ENCODE measurements at regions not wholly inside any gene's neighbourhood (a gene's known extent, or its start where the extent isn't known, plus 50 kb on each side); places are given as distances from the start of the nearest gene placed in this dataset.

DNA sequence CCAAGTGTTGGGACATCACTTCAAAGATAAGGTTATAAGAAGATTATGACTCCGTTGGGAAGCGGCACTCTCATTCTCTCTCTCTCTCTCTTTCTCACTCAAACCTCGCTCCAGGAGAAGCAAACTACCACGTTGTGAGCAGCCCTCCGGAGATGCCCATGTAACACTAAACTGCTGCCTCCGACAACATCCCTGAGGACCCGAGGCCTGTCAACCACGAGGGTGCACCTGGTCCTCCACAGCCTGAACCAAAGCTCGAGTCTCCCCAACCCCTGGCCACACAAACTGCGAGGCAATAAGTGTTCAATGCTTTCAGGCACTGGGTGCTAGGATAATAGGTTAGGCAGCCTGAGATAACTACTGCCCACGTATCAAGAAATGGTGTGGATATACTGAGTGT, 654.5 kb upstream of the ID2 start:
- no peaks in the 10 kb centered on the region for H3K27me3 ChIP-seq (ENCODE audit: control insufficient read depth in 4 of 4, insufficient read depth in 4 of 4, low read length in 3 of 4)
- H3K4me1 ChIP-seq (ENCODE audit: control insufficient read depth in 4 of 4, insufficient read depth in 4 of 4, low read length in 3 of 4), result no peaks in the 10 kb centered on the region
- H3K27ac ChIP-seq (ENCODE audit: low read depth in 1 of 2, low read length in 2 of 2), result no peak overlapping the region
- TF ChIP-seq FOXA1 (IDR thresholded peaks at IDR 0.05), result no peak
- TF ChIP-seq, protein P1, sequence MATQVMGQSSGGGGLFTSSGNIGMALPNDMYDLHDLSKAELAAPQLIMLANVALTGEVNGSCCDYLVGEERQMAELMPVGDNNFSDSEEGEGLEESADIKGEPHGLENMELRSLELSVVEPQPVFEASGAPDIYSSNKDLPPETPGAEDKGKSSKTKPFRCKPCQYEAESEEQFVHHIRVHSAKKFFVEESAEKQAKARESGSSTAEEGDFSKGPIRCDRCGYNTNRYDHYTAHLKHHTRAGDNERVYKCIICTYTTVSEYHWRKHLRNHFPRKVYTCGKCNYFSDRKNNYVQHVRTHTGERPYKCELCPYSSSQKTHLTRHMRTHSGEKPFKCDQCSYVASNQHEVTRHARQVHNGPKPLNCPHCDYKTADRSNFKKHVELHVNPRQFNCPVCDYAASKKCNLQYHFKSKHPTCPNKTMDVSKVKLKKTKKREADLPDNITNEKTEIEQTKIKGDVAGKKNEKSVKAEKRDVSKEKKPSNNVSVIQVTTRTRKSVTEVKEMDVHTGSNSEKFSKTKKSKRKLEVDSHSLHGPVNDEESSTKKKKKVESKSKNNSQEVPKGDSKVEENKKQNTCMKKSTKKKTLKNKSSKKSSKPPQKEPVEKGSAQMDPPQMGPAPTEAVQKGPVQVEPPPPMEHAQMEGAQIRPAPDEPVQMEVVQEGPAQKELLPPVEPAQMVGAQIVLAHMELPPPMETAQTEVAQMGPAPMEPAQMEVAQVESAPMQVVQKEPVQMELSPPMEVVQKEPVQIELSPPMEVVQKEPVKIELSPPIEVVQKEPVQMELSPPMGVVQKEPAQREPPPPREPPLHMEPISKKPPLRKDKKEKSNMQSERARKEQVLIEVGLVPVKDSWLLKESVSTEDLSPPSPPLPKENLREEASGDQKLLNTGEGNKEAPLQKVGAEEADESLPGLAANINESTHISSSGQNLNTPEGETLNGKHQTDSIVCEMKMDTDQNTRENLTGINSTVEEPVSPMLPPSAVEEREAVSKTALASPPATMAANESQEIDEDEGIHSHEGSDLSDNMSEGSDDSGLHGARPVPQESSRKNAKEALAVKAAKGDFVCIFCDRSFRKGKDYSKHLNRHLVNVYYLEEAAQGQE (IDR thresholded peaks at IDR 0.05), result no peak
- no peak for TF ChIP-seq HNF4G (IDR thresholded peaks at IDR 0.05)
- no peak for TF ChIP-seq TAF1 (conservative IDR thresholded peaks at IDR 0.05)
- TF ChIP-seq RAD21 (IDR thresholded peaks at IDR 0.05), result no peak
- TF ChIP-seq NR2F2 (IDR thresholded peaks at IDR 0.05), result no peak
- no peak for TF ChIP-seq HNF4A (conservative IDR thresholded peaks at IDR 0.05)
- TF ChIP-seq, protein P2, sequence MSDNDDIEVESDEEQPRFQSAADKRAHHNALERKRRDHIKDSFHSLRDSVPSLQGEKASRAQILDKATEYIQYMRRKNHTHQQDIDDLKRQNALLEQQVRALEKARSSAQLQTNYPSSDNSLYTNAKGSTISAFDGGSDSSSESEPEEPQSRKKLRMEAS (IDR thresholded peaks at IDR 0.05), result no peak
- DNase-seq (ENCODE audit: low spot score), result no peak
- H3K36me3 ChIP-seq (ENCODE audit: control insufficient read depth in 4 of 4, insufficient read depth in 3 of 4, low read depth in 1 of 4, low read length in 3 of 4), result no peaks in the 10 kb centered on the region
- WGBS, result 93% methylated on average over 11 of the region's 11 CpGs
- H3K9ac ChIP-seq (ENCODE audit: low read depth in 1 of 2, low read length in 2 of 2), result no peak overlapping the region
- no peaks in the 10 kb centered on the region for H3K9me3 ChIP-seq (ENCODE audit: control insufficient read depth in 4 of 4, low read length in 3 of 4)
- no peak overlapping the region for H3K4me3 ChIP-seq (ENCODE audit: low read depth in 1 of 3, low read length in 3 of 3)

DNA sequence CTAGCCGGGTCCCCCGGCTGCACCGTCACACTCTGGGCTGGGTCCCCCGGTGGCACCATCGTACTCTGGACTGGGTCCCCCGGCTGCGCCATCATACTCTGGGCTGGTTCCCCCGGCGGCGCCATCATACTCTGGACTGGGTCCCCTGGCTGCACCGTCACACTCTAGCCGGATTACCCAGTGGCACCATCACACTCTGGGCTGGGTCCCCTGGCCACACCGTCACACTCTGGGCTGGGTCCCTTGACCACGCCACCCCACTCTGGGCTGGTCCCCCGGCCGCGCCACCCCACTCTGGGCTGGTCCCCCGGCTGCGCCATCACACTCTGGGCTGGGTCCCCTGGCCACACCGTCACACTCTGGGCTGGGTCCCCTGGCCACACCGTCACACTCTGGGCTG, 653.8 kb upstream of the ID2 start:
- no peak overlapping the region for H3K4me3 ChIP-seq (ENCODE audit: low read depth in 1 of 3, low read length in 3 of 3)
- WGBS, result 98% methylated on average over 21 of the region's 21 CpGs
- H3K36me3 ChIP-seq (ENCODE audit: control insufficient read depth in 4 of 4, insufficient read depth in 3 of 4, low read depth in 1 of 4, low read length in 3 of 4), result no peaks in the 10 kb centered on the region
- no peaks in the 10 kb centered on the region for H3K27me3 ChIP-seq (ENCODE audit: control insufficient read depth in 4 of 4, insufficient read depth in 4 of 4, low read length in 3 of 4)
- H3K27ac ChIP-seq (ENCODE audit: low read depth in 1 of 2, low read length in 2 of 2), result no peak overlapping the region
- no peak for DNase-seq (ENCODE audit: low spot score)
- H3K9ac ChIP-seq (ENCODE audit: low read depth in 1 of 2, low read length in 2 of 2), result no peak overlapping the region
- H3K4me1 ChIP-seq (ENCODE audit: control insufficient read depth in 4 of 4, insufficient read depth in 4 of 4, low read length in 3 of 4), result no peaks in the 10 kb centered on the region
- TF ChIP-seq, protein P1 (IDR thresholded peaks at IDR 0.05), result no peak
- TF ChIP-seq RXRA (IDR thresholded peaks at IDR 0.05) (no peak), SP1 (IDR thresholded peaks at IDR 0.05) (no peak), GABPA (IDR thresholded peaks at IDR 0.05 in 1 of 2, conservative IDR thresholded peaks at IDR 0.05 in 1 of 2) (no peak)
- TF ChIP-seq, protein P3, sequence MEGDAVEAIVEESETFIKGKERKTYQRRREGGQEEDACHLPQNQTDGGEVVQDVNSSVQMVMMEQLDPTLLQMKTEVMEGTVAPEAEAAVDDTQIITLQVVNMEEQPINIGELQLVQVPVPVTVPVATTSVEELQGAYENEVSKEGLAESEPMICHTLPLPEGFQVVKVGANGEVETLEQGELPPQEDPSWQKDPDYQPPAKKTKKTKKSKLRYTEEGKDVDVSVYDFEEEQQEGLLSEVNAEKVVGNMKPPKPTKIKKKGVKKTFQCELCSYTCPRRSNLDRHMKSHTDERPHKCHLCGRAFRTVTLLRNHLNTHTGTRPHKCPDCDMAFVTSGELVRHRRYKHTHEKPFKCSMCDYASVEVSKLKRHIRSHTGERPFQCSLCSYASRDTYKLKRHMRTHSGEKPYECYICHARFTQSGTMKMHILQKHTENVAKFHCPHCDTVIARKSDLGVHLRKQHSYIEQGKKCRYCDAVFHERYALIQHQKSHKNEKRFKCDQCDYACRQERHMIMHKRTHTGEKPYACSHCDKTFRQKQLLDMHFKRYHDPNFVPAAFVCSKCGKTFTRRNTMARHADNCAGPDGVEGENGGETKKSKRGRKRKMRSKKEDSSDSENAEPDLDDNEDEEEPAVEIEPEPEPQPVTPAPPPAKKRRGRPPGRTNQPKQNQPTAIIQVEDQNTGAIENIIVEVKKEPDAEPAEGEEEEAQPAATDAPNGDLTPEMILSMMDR (IDR thresholded peaks at IDR 0.05; ENCODE audit: low read depth, low read length, missing input control), result no peak
- TF ChIP-seq, protein P4, sequence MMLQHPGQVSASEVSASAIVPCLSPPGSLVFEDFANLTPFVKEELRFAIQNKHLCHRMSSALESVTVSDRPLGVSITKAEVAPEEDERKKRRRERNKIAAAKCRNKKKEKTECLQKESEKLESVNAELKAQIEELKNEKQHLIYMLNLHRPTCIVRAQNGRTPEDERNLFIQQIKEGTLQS (IDR thresholded peaks at IDR 0.05), result no peak
- no peaks in the 10 kb centered on the region for H3K9me3 ChIP-seq (ENCODE audit: control insufficient read depth in 4 of 4, low read length in 3 of 4)
